Glutamatergic neuron (in vitro differentiated cells): ENCODE measurements at regions not wholly inside any gene's neighbourhood (a gene's known extent, or its start where the extent isn't known, plus 50 kb on each side); places are given as distances from the start of the nearest gene placed in this dataset.

Experiments
- DNase-seq: peaks from one replicate; pipeline ENCODE4 v3.0.0; 2022
- H3K27ac Mint-ChIP-seq: one replicate; pipeline ENCODE4 v1.8.0; 2020; ENCODE audit warnings: mild to moderate bottlenecking, mixed read lengths, inconsistent platforms; ENCODE audit not compliant: unreplicated experiment
- H3K27me3 Mint-ChIP-seq: one replicate; pipeline ENCODE4 v1.8.0; 2020; ENCODE audit warnings: mild to moderate bottlenecking, moderate library complexity, mixed read lengths, inconsistent platforms; ENCODE audit not compliant: unreplicated experiment
- H3K36me3 Mint-ChIP-seq: one replicate; pipeline ENCODE4 v1.8.0; 2020; ENCODE audit warnings: mild to moderate bottlenecking, mixed read lengths, inconsistent platforms; ENCODE audit not compliant: unreplicated experiment
- H3K4me1 Mint-ChIP-seq: one replicate; pipeline ENCODE4 v1.8.0; 2020; ENCODE audit warnings: mild to moderate bottlenecking, low read depth, mixed read lengths, inconsistent platforms; ENCODE audit not compliant: unreplicated experiment
- H3K4me3 Mint-ChIP-seq: one replicate; pipeline ENCODE4 v1.8.0; 2020; ENCODE audit warnings: mild to moderate bottlenecking, mixed read lengths, inconsistent platforms; ENCODE audit not compliant: unreplicated experiment
- H3K9me3 Mint-ChIP-seq: one replicate; pipeline ENCODE4 v1.8.0; 2020; ENCODE audit warnings: mild to moderate bottlenecking, moderate library complexity, mixed read lengths, inconsistent platforms; ENCODE audit not compliant: unreplicated experiment
- CTCF ChIP-seq: fragments of 200-600 bp; sonication (generic); IDR thresholded peaks from one replicate; pipeline ENCODE4 v1.5.0; 2021; ENCODE audit not compliant: partially characterized antibody, unreplicated experiment

DNA sequence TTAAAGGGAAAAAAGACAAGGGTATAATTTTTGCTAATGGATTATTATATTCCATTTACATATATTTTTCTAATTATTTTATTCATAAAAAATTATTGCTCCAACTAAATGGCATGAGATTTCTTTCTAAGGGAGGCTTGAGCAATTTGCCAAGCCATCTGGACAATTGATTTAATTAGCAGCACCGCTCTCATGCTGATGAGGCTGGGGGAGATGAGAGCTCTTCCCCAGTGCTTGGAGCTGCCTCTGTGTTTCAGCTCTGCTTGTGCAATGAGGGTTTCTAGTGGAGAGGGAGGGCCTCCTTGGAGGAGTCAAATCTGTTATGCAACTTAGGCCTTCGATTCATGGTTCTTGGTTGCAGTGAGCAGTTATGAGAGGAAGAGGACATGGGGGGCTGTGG, 574.3 kb downstream of the TCERG1L start:
- DNase-seq, result no peak

GRCh38 chr10:130737621-130738020, 573.9 kb downstream of the TCERG1L start:
- Mint-ChIP-seq H3K27me3 (peaks cover 3% of the 10 kb centered on the region), H3K9me3 (peaks cover 5% of the 10 kb centered on the region), H3K4me3 (no peak overlapping the region), H3K27ac (no peak overlapping the region), H3K4me1 (no peaks in the 10 kb centered on the region), H3K36me3 (no peaks in the 10 kb centered on the region)
- no peak for DNase-seq
- TF ChIP-seq CTCF, result no peak

More for the DNA sequence above, 574.3 kb downstream of the TCERG1L start:
- Mint-ChIP-seq H3K4me3 (no peak overlapping the region), H3K9me3 (peaks cover 5% of the 10 kb centered on the region), H3K27me3 (peaks cover 3% of the 10 kb centered on the region), H3K4me1 (no peaks in the 10 kb centered on the region), H3K36me3 (no peaks in the 10 kb centered on the region), H3K27ac (no peak overlapping the region)
- no peak for TF ChIP-seq CTCF

GRCh38 chr10:130739016-130739756, 572.3 kb downstream of the TCERG1L start:
- no peaks in the 10 kb centered on the region for H3K4me1 Mint-ChIP-seq
- no peak for TF ChIP-seq CTCF

DNA sequence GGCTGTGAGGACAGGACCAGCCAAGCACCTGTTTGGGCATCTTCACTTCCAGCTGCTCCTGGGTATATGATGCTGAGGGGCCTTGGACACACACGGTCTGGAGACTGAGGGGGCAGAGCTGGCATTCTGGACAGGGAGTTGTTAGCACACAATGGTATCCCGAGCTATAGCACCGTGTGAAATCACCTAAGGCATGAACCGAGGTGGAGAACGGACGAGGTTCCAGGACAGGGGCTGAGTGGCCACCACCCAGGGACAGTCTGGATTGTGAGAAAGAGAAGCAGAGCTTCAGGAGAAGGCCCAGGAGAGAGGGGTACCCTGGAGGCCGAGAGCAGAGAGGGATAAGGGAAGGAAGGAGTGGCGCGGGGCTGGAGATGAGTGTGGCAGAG, 571.8 kb downstream of the TCERG1L start:
- no peaks in the 10 kb centered on the region for H3K4me1 Mint-ChIP-seq
- no peaks in the 10 kb centered on the region for H3K36me3 Mint-ChIP-seq
- H3K9me3 Mint-ChIP-seq, result peaks cover 5% of the 10 kb centered on the region
- no peak overlapping the region for H3K4me3 Mint-ChIP-seq
- no peak overlapping the region for H3K27ac Mint-ChIP-seq
- DNase-seq, result no peak
- TF ChIP-seq CTCF, result no peak
- H3K27me3 Mint-ChIP-seq, result peaks cover 3% of the 10 kb centered on the region

More at GRCh38 chr10:130739016-130739756, 572.3 kb downstream of the TCERG1L start:
- Mint-ChIP-seq H3K36me3 (no peaks in the 10 kb centered on the region), H3K4me3 (no peak overlapping the region), H3K9me3 (peaks cover 5% of the 10 kb centered on the region), H3K27ac (no peak overlapping the region), H3K27me3 (peaks cover 3% of the 10 kb centered on the region)
- no peak for DNase-seq

DNA sequence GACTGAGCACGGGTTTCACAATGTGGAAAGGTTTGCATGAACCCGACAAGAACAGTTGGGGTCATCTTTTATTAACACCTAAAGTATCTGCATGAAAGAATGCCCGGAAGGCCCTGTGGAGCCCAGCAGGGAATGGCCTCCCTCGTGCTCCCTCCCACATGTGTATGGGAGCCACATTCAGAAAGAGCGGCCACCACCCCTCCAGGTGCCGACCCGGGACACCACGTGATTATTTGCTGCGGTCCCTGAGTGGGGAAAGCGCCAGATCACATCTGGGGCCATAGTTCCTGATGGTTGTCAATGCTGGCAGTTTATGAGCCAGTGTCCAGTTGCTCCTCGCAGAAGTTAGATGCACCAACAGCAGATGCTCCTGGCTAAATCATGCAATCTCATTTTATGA, 571.4 kb downstream of the TCERG1L start:
- Mint-ChIP-seq H3K4me3 (no peak overlapping the region), H3K27ac (no peak overlapping the region), H3K4me1 (no peaks in the 10 kb centered on the region), H3K9me3 (peaks cover 5% of the 10 kb centered on the region), H3K27me3 (peaks cover 3% of the 10 kb centered on the region), H3K36me3 (no peaks in the 10 kb centered on the region)
- no peak for DNase-seq
- no peak for TF ChIP-seq CTCF
